K562 (cell line): ENCODE measurements at regions not wholly inside any gene's neighbourhood (a gene's known extent, or its start where the extent isn't known, plus 50 kb on each side); places are given as distances from the start of the nearest gene placed in this dataset.

Experiments
- ATAC-seq: fragments of 200-7000 bp; cut with Tn5 transposase; 3 replicates; pipeline ENCODE4 v1.9.1; 2020; ENCODE audit warnings: moderate library complexity
- BruUV-seq: library from RNA; stranded (reverse); fragments of 400-500 nt; replicated peaks from 2 replicates; lab custom pipeline; 2021; lab: Mats Ljungman, UMichigan
- CTCF ChIA-PET: fragments of 300-600 bp; formaldehyde crosslinking; extraction: SDS; loops from one replicate; lab custom pipeline; 2021; ENCODE audit warnings: low intra/inter-chr PET ratio; lab: Yijun Ruan, JAX
- POLR2A ChIA-PET: fragments of 300-600, 350-650 bp; sonication (Branson Sonifier 250); formaldehyde crosslinking; extraction: SDS; loops from one replicate; lab custom pipeline; 2021; ENCODE audit warnings: antibody characterized with exemption, inconsistent platforms; lab: Yijun Ruan, JAX
- DNase-seq, 4 experiments: peaks; one replicate each; pipeline versions ENCODE4 v3.0.0 to v3.0.0-alpha.2; 2011 to 2018; ENCODE audit warnings: low spot score in 3 of 4, mixed read lengths in 3 of 4; ENCODE audit errors: extremely low read depth in 1 of 4
- FAIRE-seq: peaks from 2 replicates; lab custom pipeline; 2011; peaks lifted over from hg19 to GRCh38; lab: Jason Lieb, UNC
- H2AFZ ChIP-seq: 2 replicates; pipeline ENCODE4 v1.6.0; 2011; ENCODE audit warnings: low read depth, low read length, control low read depth, inconsistent platforms
- H3K27ac ChIP-seq: fragments of 200-600 bp; 3 replicates; pipeline ENCODE4 v1.8.0; 2011; ENCODE audit warnings: low read depth, mild to moderate bottlenecking, control low read depth, inconsistent platforms, low read length, moderate library complexity, mixed read lengths; ENCODE audit errors: extremely low read depth
- H3K27me3 ChIP-seq, 2 experiments: fragments of 300-600 bp in 1 of 2; 2 replicates in 1 of 2; 3 replicates in 1 of 2; pipeline versions ENCODE4 v1.6.0 to v1.8.0; 2011; ENCODE audit warnings: inconsistent platforms in 2 of 2, low read length in 2 of 2, mild to moderate bottlenecking in 1 of 2, mixed read lengths in 1 of 2, moderate library complexity in 1 of 2; ENCODE audit not compliant: control insufficient read depth in 2 of 2, insufficient read depth in 2 of 2
- H3K36me3 ChIP-seq: fragments of 300-600 bp; 3 replicates; pipeline ENCODE4 v1.8.0; 2011; ENCODE audit warnings: mild to moderate bottlenecking, low read length, inconsistent platforms; ENCODE audit not compliant: control insufficient read depth, insufficient read depth
- H3K4me1 ChIP-seq, 2 experiments: fragments of 200-600 bp in 1 of 2; replicated peaks in 1 of 2; 2 replicates in 1 of 2; 3 replicates in 1 of 2; pipeline versions ENCODE4 v1.5.1 to v1.8.0; 2011; ENCODE audit warnings: inconsistent platforms in 2 of 2, low read length in 2 of 2, mild to moderate bottlenecking in 1 of 2, mixed read lengths in 1 of 2, moderate library complexity in 1 of 2; ENCODE audit not compliant: control insufficient read depth in 2 of 2, insufficient read depth in 2 of 2
- H3K4me2 ChIP-seq: 2 replicates; pipeline ENCODE4 v1.6.1; 2011; ENCODE audit warnings: low read length, control low read depth, inconsistent platforms, mixed read lengths; ENCODE audit not compliant: insufficient read depth
- H3K4me3 ChIP-seq: fragments of 200-600 bp; sonication (generic), shearing (Covaris generic); 2 replicates; pipeline ENCODE4 v1.5.1; 2016; ENCODE audit warnings: control low read depth, inconsistent platforms
- H3K79me2 ChIP-seq: fragments of 200-600 bp; 3 replicates; pipeline ENCODE4 v1.8.0; 2011; ENCODE audit warnings: low read length, inconsistent platforms; ENCODE audit not compliant: control insufficient read depth, insufficient read depth
- H3K9ac ChIP-seq, 2 experiments: 2 replicates each; pipeline versions ENCODE4 v1.6.0 to v1.6.1; 2011; ENCODE audit warnings: low read depth in 2 of 2, low read length in 2 of 2, control low read depth in 1 of 2, inconsistent platforms in 1 of 2, mild to moderate bottlenecking in 1 of 2, mixed read lengths in 1 of 2; ENCODE audit not compliant: insufficient read depth in 1 of 2
- H3K9me1 ChIP-seq: one replicate; pipeline ENCODE4 v1.6.0; 2011; ENCODE audit warnings: inconsistent platforms, mild to moderate bottlenecking, low read length, moderate library complexity; ENCODE audit not compliant: control insufficient read depth, insufficient read depth
- H3K9me3 ChIP-seq: replicated peaks from 2 replicates; pipeline ENCODE4 v1.5.1; 2011; ENCODE audit warnings: low read depth, low read length, inconsistent platforms; ENCODE audit not compliant: control insufficient read depth, insufficient read depth
- H4K20me1 ChIP-seq: replicated peaks from 2 replicates; pipeline ENCODE4 v1.6.1; 2011; ENCODE audit warnings: low read length, inconsistent platforms, mixed read lengths; ENCODE audit not compliant: control insufficient read depth, insufficient read depth
- CGGBP1 ChIP-seq: fragments of 250-450 bp; sonication (Bioruptor Pico); IDR thresholded peaks from 2 replicates; pipeline ENCODE4 v1.9.0; 2021; ENCODE audit warnings: mild to moderate bottlenecking
- FOXK2 ChIP-seq, 2 experiments: fragments of 450-650 bp; IDR thresholded peaks in 1 of 2; conservative IDR thresholded peaks in 1 of 2; 2 replicates each; pipeline ENCODE4 v1.6.1; 2016; ENCODE audit warnings: low read depth in 2 of 2, mild to moderate bottlenecking in 1 of 2
- KHSRP ChIP-seq: fragments of 450-650 bp; IDR thresholded peaks from 2 replicates; pipeline ENCODE4 v1.6.1; 2017
- POLR3G ChIP-seq: IDR thresholded peaks from 2 replicates; pipeline ENCODE4 v1.6.1; 2011; ENCODE audit not compliant: insufficient read length, insufficient replicate concordance; ENCODE audit errors: extremely low read depth
- PRPF4 ChIP-seq: fragments of 200-400 bp; formaldehyde crosslinking; IDR thresholded peaks from one replicate; pipeline ENCODE4 v1.6.1; 2017; ENCODE audit warnings: low read length, low read depth, mild to moderate bottlenecking; ENCODE audit not compliant: insufficient read depth, poor library complexity, severe bottlenecking
- STAG1 ChIP-seq: sonication (generic); formaldehyde crosslinking; IDR thresholded peaks from 2 replicates; pipeline ENCODE4 v1.5.0; 2020; ENCODE audit warnings: missing genetic modification reagents, borderline replicate concordance
- STAT6 ChIP-seq: sonication (generic); formaldehyde crosslinking; IDR thresholded peaks from 2 replicates; pipeline ENCODE4 v1.8.1; 2023; ENCODE audit warnings: mild to moderate bottlenecking, missing genetic modification reagents
- WGBS: fragments of 100-300 bp; shearing (Covaris generic); methylation state at CpG from one replicate; pipeline ENCODE4 v1.1.6; 2016; ENCODE audit warnings: low coverage, mixed read lengths; ENCODE audit not compliant: insufficient coverage; ENCODE audit errors: missing lambda C conversion rate; 5-methylcytosine and 5-hydroxymethylcytosine counted together
- in situ Hi-C: fragments of 300-500 bp; cut with MboI; formaldehyde crosslinking; loops from 4 replicates; pipeline ENCODE4 v1.15.0; 2018; ENCODE audit warnings: inconsistent platforms, mixed read lengths
- intact Hi-C: fragments of 100-400 bp; cut with micrococcal nuclease; formaldehyde crosslinking; loops from 2 replicates; pipeline ENCODE4 v1.14.2; 2022

- no peaks in the 10 kb centered on the region for H3K9me1 ChIP-seq
- no peak for ATAC-seq
- no peaks in the 10 kb centered on the region for H3K36me3 ChIP-seq
- no peaks in the 10 kb centered on the region for H3K79me2 ChIP-seq
- no peak overlapping the region for H3K4me2 ChIP-seq
- no peaks in the 10 kb centered on the region for H3K9me3 ChIP-seq
- H3K9ac ChIP-seq: no peak overlapping the region
- FAIRE-seq: no peak
- BruUV-seq: no TSS peak
- TF ChIP-seq FOXK2 (conservative IDR thresholded peaks at IDR 0.05 in 1 of 2, IDR thresholded peaks at IDR 0.05 in 1 of 2; ENCODE audit: low read depth in 2 of 2): no peak
- TF ChIP-seq STAT6: no peak
- no peak for TF ChIP-seq PRPF4
- TF ChIP-seq POLR3G: no peak
- no peak for TF ChIP-seq CGGBP1 (CRISPR knock-in tag)
- no peak for TF ChIP-seq KHSRP
- no peak for TF ChIP-seq STAG1 (CRISPR knock-in tag)
- DNase-seq: no peak
- no peaks in the 10 kb centered on the region for H3K27me3 ChIP-seq
- ChIA-PET CTCF (no interaction called here), POLR2A (interaction anchor here (0.7 kb wide), 1 partner anchor 185 kb away, joined by 6 read pairs; no protein-coding TSS in a partner anchor)
- 1% methylated on average over 5 of the region's 5 CpGs for WGBS
- no peak overlapping the region for H3K4me3 ChIP-seq
- in situ Hi-C loops (no loop called here), intact Hi-C loops (no loop called here)
- no peak overlapping the region for H2AFZ ChIP-seq
- H3K27ac ChIP-seq: no peak overlapping the region
- no peaks in the 10 kb centered on the region for H3K4me1 ChIP-seq
- no peaks in the 10 kb centered on the region for H4K20me1 ChIP-seq
These were observed 172.2 kb downstream of the PSAT1 start for GRCh38 chr9:78468974-78469576.
